PC-3 (cell line): ENCODE measurements at regions not wholly inside any gene's neighbourhood (a gene's known extent, or its start where the extent isn't known, plus 50 kb on each side); places are given as distances from the start of the nearest gene placed in this dataset.

ENCODE experiments used
- EZH2 ChIP-seq: fragments of 300-600 bp; sonication (generic); IDR thresholded peaks from one replicate; pipeline ENCODE4 v1.6.1; 2017; ENCODE audit warnings: antibody characterized with exemption, mild to moderate bottlenecking, low read length; ENCODE audit not compliant: unreplicated experiment
- EZH2phosphoT487 ChIP-seq: fragments of 300-600 bp; sonication (generic); IDR thresholded peaks from 2 replicates; pipeline ENCODE4 v1.6.1; 2018; ENCODE audit warnings: mild to moderate bottlenecking, antibody characterized with exemption, low read length, borderline replicate concordance
- TF ChIP-seq, protein P1 (sequence below): fragments of 300-600 bp; sonication (generic); conservative IDR thresholded peaks from 2 replicates; pipeline ENCODE4 v1.5.1; 2017; ENCODE audit warnings: antibody characterized with exemption, low read depth, mild to moderate bottlenecking, low read length

DNA sequence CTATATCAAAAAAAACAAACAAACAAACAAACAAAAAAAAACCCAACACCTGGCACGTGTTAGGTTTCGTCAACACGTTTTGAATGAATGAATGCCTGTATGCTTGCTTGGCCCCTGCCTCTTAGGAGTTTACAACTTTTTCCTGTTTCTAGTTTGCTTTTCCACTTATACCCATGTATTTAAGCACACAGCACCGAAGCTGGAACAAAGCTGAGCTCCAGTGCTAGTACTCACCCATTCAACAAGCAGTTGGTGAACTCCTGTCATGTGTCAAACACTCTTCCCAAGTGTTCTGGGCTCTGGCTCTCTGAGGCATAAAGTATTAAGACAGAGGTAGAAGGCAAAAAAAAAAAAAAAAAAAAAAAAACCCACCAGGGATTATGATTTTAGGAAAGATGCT is 599.3 kb downstream of the BUD13 start:
- TF ChIP-seq, protein P1, sequence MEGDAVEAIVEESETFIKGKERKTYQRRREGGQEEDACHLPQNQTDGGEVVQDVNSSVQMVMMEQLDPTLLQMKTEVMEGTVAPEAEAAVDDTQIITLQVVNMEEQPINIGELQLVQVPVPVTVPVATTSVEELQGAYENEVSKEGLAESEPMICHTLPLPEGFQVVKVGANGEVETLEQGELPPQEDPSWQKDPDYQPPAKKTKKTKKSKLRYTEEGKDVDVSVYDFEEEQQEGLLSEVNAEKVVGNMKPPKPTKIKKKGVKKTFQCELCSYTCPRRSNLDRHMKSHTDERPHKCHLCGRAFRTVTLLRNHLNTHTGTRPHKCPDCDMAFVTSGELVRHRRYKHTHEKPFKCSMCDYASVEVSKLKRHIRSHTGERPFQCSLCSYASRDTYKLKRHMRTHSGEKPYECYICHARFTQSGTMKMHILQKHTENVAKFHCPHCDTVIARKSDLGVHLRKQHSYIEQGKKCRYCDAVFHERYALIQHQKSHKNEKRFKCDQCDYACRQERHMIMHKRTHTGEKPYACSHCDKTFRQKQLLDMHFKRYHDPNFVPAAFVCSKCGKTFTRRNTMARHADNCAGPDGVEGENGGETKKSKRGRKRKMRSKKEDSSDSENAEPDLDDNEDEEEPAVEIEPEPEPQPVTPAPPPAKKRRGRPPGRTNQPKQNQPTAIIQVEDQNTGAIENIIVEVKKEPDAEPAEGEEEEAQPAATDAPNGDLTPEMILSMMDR = no peak
- TF ChIP-seq EZH2 = no peak
- no peak for TF ChIP-seq EZH2phosphoT487
